ENCODE measurements at regions not wholly inside any gene's neighbourhood (a gene's known extent, or its start where the extent isn't known, plus 50 kb on each side); places are given as distances from the start of the nearest gene placed in this dataset.

GRCh38 chr2:8567469-8568260 lies 114.2 kb upstream of the ID2 start:
- no peak for DNase-seq (ENCODE audit: low read depth in 2 of 2)

GRCh38 chr2:8568543-8569302 lies 113.1 kb upstream of the ID2 start:
- no peak for DNase-seq (ENCODE audit: low read depth in 2 of 2)

GRCh38 chr2:8569332-8569930 lies 112.4 kb upstream of the ID2 start:
- no peak for DNase-seq (ENCODE audit: low read depth in 2 of 2)

- no peak for DNase-seq (ENCODE audit: low read depth in 2 of 2)
These were observed 111.2 kb upstream of the ID2 start for GRCh38 chr2:8570637-8571036.

- DNase-seq (ENCODE audit: low read depth in 2 of 2), result no peak
These were observed 110.5 kb upstream of the ID2 start for GRCh38 chr2:8571301-8571791.

- no peak for DNase-seq (ENCODE audit: low read depth in 2 of 2)
These were observed 109.9 kb upstream of the ID2 start for GRCh38 chr2:8571792-8572499.

- no peak for DNase-seq (ENCODE audit: low read depth in 2 of 2)
These were observed 109.1 kb upstream of the ID2 start for GRCh38 chr2:8572712-8573233.

GRCh38 chr2:8573234-8573941 lies 108.5 kb upstream of the ID2 start:
- DNase-seq (ENCODE audit: low read depth in 2 of 2), result no peak

- no peak for DNase-seq (ENCODE audit: low read depth in 2 of 2)
These were observed 108.0 kb upstream of the ID2 start for GRCh38 chr2:8573942-8574195.

- DNase-seq (ENCODE audit: low read depth in 2 of 2), result no peak
These were observed 107.4 kb upstream of the ID2 start for GRCh38 chr2:8574196-8575037.

GRCh38 chr2:8575038-8575833 lies 106.6 kb upstream of the ID2 start:
- peak in 1 of 2 donors; percentile 27 for DNase-seq (ENCODE audit: low read depth in 2 of 2)

GRCh38 chr2:8575834-8576423 lies 105.9 kb upstream of the ID2 start:
- DNase-seq (ENCODE audit: low read depth in 2 of 2), result no peak

GRCh38 chr2:8576525-8577167 lies 105.2 kb upstream of the ID2 start:
- DNase-seq (ENCODE audit: low read depth in 2 of 2), result no peak

GRCh38 chr2:8577573-8577972 lies 104.3 kb upstream of the ID2 start:
- DNase-seq (ENCODE audit: low read depth in 2 of 2), result no peak

- no peak for DNase-seq (ENCODE audit: low read depth in 2 of 2)
These were observed 103.3 kb upstream of the ID2 start for GRCh38 chr2:8578335-8579244.

GRCh38 chr2:8579485-8580085 lies 102.3 kb upstream of the ID2 start:
- DNase-seq (ENCODE audit: low read depth in 2 of 2), result no peak

All from activated CD8-positive, alpha-beta memory T cell treated with anti-CD3 and anti-CD28 coated beads for 4 hours (primary cell).